Naive thymus-derived CD8-positive, alpha-beta T cell (primary cell): ENCODE measurements at regions not wholly inside any gene's neighbourhood (a gene's known extent, or its start where the extent isn't known, plus 50 kb on each side); places are given as distances from the start of the nearest gene placed in this dataset.

Experiments used
- ATAC-seq, 2 donors: fragments of 150-1000 bp; cut with Tn5 transposase in 1 of 2; sonication (Bioruptor Pico), chemical (Tn5 transposase) in 1 of 2; 1 replicate in 1 of 2; 2 replicates in 1 of 2; pipeline ENCODE4 v1.10.0; 2021; ENCODE audit warnings: mild to moderate bottlenecking in 2 of 2, moderate library complexity in 2 of 2
- POLR2A ChIA-PET: fragments of 350-600 bp; sonication (Branson Sonifier 250); formaldehyde crosslinking; loops from one replicate; lab custom pipeline; 2021; ENCODE audit warnings: antibody characterized with exemption; lab: Charles Lee
- DNase-seq, 10 donors: peaks; one replicate each; pipeline versions ENCODE4 v3.0.0 to v3.0.0-alpha.2; 2020 to 2022
- H3K27ac Mint-ChIP-seq, 10 donors: one replicate each; pipeline ENCODE4 v1.8.0; 2020 to 2022; ENCODE audit warnings: mild to moderate bottlenecking in 10 of 10, mixed read lengths in 10 of 10, moderate library complexity in 4 of 10, inconsistent platforms in 1 of 10
- H3K27me3 Mint-ChIP-seq, 5 donors: one replicate each; pipeline ENCODE4 v1.8.0; 2021 to 2022; ENCODE audit warnings: mixed read lengths in 5 of 5
- H3K36me3 Mint-ChIP-seq, 3 donors: one replicate each; pipeline ENCODE4 v1.8.0; 2020 to 2022; ENCODE audit warnings: mixed read lengths in 3 of 3, mild to moderate bottlenecking in 2 of 3, inconsistent platforms in 1 of 3
- H3K4me1 Mint-ChIP-seq, 4 donors: one replicate each; pipeline ENCODE4 v1.8.0; 2021 to 2022; ENCODE audit warnings: mixed read lengths in 4 of 4
- H3K4me3 Mint-ChIP-seq, 10 donors: one replicate each; pipeline ENCODE4 v1.8.0; 2020 to 2022; ENCODE audit warnings: mild to moderate bottlenecking in 10 of 10, mixed read lengths in 10 of 10, moderate library complexity in 6 of 10, inconsistent platforms in 1 of 10
- H3K9me3 Mint-ChIP-seq, 9 donors: one replicate each; pipeline ENCODE4 v1.8.0; 2020 to 2022; ENCODE audit warnings: mixed read lengths in 9 of 9, mild to moderate bottlenecking in 3 of 9, inconsistent platforms in 1 of 9, moderate library complexity in 1 of 9

DNA sequence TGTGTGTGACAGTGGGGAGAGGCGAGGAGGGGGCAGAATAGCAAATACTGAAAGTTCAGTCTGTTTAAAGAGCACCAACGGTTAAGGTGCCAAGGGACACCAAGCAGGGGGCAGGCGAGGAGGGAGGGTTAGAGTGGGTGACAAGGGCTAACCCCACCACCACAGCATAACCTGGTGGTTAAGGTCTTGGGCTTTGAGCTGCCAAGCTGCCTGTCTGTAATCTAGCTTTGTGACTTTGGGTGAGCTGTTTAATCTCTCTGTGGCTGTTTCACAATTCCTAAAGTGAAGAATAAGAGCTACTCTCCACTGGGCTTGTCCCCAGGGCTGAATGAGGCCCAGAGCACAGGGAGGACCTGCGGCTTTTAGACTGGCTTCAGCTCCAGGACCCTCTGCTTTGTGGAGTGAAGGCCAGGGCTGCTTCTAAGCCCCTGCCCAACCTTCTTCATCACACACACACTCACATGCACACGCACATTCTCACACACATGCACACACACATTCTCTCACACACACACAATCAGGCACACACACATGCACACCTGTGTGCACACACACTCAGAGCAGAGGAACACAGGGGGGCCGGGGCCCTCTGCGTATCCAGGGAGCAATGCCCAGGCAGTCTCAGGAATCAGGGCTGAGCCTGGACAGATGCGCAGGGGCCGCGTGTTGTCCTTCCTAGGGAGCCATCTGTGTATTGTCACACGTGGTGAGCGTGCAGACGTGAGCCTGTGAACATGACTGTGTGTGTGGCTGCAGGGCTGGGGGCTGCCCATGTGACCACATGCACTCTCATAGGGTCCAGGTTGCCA lies 101.6 kb upstream of the TARDBP start:
- ATAC-seq, result no peak
- H3K27ac Mint-ChIP-seq, result peak overlapping the region in 2 of 10 donors; percentile 34 to 38
- no peaks in the 10 kb centered on the region for H3K9me3 Mint-ChIP-seq
- H3K36me3 Mint-ChIP-seq, result no peaks in the 10 kb centered on the region
- no peak for DNase-seq
- H3K4me3 Mint-ChIP-seq, result no peak overlapping the region
- peaks cover 14 to 26% (median 17%) of the 10 kb centered on the region in 4 donors for H3K4me1 Mint-ChIP-seq
- peaks cover 0 to 6% (median 0%) of the 10 kb centered on the region in 5 donors for H3K27me3 Mint-ChIP-seq
- POLR2A ChIA-PET, result no interaction called here

DNA sequence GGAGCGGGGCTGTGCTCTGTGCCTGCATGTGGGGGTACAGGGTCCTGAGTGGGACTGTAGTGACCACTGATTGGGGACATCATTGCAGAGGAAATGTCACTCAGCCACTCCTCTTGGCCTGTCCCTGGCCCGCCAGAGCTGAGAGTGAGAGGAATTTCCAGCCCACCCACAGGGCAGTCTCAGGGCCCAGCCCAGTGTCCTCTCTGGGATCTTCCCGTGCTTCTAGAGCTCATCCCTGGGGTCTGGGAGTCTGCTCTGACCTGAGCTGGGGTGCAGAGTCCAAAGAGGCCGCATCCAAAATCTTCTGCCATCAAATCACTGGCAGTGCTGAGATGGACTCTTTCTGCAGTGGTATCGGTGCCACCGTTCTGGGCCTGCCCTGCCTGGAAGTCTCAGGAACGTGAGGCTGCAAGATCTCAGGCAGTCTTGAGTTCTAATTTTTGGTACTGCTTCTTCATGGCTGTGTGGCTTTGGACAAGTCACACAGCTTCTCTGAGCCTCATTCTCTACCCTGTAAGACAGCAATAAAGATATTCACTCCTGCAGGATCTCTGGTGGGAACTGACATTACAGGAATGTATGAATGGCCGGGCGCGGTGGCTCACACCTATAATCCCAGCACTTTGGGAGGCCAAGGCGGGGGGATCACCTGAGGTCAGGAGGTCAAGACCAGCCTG lies 100.8 kb upstream of the TARDBP start:
- Mint-ChIP-seq H3K27ac (peak overlapping the region in 2 of 10 donors; percentile 4 to 43), H3K36me3 (no peaks in the 10 kb centered on the region), H3K9me3 (no peaks in the 10 kb centered on the region), H3K4me3 (no peak overlapping the region), H3K27me3 (peaks cover 0 to 7% (median 0%) of the 10 kb centered on the region in 5 donors), H3K4me1 (peaks cover 10 to 26% (median 18%) of the 10 kb centered on the region in 4 donors)
- POLR2A ChIA-PET, result interaction anchor here (0.8 kb wide), 1 partner anchor 10 kb away, joined by 4 read pairs; no protein-coding TSS in a partner anchor
- ATAC-seq (no peak), DNase-seq (no peak)

- no peak for DNase-seq
- H3K4me1 Mint-ChIP-seq, result peaks cover 11 to 28% (median 19%) of the 10 kb centered on the region in 4 donors
- POLR2A ChIA-PET, result interaction anchor here (0.8 kb wide), 1 partner anchor 10 kb away, joined by 4 read pairs; no protein-coding TSS in a partner anchor
Observed at GRCh38 chr1:10912441-10912840, 100.0 kb upstream of the TARDBP start.

GRCh38 chr1:10914056-10914455 lies 98.4 kb upstream of the TARDBP start:
- Mint-ChIP-seq H3K4me3 (peak overlapping the region in 1 of 10 donors; percentile 33), H3K27me3 (peaks cover 0 to 8% (median 0%) of the 10 kb centered on the region in 5 donors), H3K9me3 (no peaks in the 10 kb centered on the region), H3K36me3 (no peaks in the 10 kb centered on the region), H3K4me1 (peaks cover 22 to 38% (median 29%) of the 10 kb centered on the region in 4 donors), H3K27ac (peak overlapping the region in 1 of 10 donors; percentile 53)
- ATAC-seq, result no peak
- POLR2A ChIA-PET, result interaction anchor here (0.9 kb wide), 1 partner anchor 483 kb away, joined by 3 read pairs; the partner anchor contains the start of gene CENPS
- DNase-seq, result no peak

More at GRCh38 chr1:10912441-10912840, 100.0 kb upstream of the TARDBP start:
- Mint-ChIP-seq H3K4me3 (no peak overlapping the region), H3K27ac (peak overlapping the region in 1 of 10 donors; percentile 81), H3K27me3 (peaks cover 0 to 8% (median 0%) of the 10 kb centered on the region in 5 donors), H3K36me3 (no peaks in the 10 kb centered on the region), H3K9me3 (no peaks in the 10 kb centered on the region)
- ATAC-seq, result no peak

DNA sequence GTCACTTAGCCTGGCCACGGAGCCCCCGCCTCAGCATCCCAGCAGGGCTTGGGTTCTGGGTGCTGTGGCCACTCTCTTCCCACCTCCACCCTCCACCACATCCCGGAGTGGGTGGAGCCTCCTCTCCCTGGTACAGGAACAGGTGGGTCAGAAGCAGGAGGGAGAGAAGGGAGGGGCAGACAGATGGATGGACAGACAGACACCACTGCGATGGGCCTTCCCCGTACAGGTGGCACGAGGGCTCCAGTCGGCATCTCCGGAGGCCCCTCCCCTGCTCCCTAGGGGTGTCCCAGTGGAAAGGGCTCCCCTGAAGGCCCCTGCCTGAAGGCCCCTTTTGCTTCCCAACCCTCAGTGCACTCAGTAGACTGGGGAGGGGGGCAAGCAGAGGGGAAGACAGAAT lies 96.9 kb upstream of the TARDBP start:
- DNase-seq (no peak), ATAC-seq (no peak)
- POLR2A ChIA-PET, result no interaction called here
- Mint-ChIP-seq H3K36me3 (no peaks in the 10 kb centered on the region), H3K27ac (no peak overlapping the region), H3K9me3 (no peaks in the 10 kb centered on the region), H3K4me1 (peaks cover 22 to 34% (median 26%) of the 10 kb centered on the region in 4 donors), H3K27me3 (peaks cover 0 to 8% (median 0%) of the 10 kb centered on the region in 5 donors), H3K4me3 (peak overlapping the region in 1 of 10 donors; percentile 50)

- Mint-ChIP-seq H3K36me3 (no peaks in the 10 kb centered on the region), H3K27ac (peak overlapping the region in 3 of 10 donors; percentile 59 to 87 (median 60)), H3K9me3 (no peaks in the 10 kb centered on the region), H3K27me3 (peaks cover 0 to 7% (median 0%) of the 10 kb centered on the region in 5 donors), H3K4me3 (peak overlapping the region in 9 of 10 donors; percentile 47 to 92 (median 83)), H3K4me1 (peaks cover 22 to 32% (median 26%) of the 10 kb centered on the region in 4 donors)
- ATAC-seq (no peak), DNase-seq (no peak)
- POLR2A ChIA-PET, result interaction anchor here (1.3 kb wide), 1 partner anchor 21 kb away, joined by 3 read pairs; no protein-coding TSS in a partner anchor
Observed at GRCh38 chr1:10916311-10916710, 96.1 kb upstream of the TARDBP start.

DNA sequence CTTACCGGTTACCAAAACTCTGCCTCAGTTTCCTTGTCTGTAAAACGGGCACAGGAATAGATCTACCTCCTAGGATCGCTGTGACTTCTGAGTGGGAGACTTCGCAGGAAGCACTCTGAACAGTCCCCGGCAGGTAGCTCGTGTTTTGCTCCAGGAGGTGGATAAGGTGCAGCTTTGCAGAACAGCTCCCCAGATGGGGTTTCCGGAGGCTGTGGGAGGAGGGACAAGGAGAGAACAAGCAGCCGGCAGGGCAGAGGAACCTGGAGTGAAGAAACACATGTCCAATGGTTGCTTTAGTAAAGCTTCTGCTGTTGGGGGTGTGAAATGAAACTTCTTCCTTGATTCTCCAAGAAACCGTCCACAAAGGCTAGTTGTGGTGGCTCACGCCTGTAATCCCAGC lies 95.5 kb upstream of the TARDBP start:
- Mint-ChIP-seq H3K36me3 (no peaks in the 10 kb centered on the region), H3K27ac (peak overlapping the region in 5 of 10 donors; percentile 10 to 87 (median 74)), H3K27me3 (peaks cover 0 to 6% (median 0%) of the 10 kb centered on the region in 5 donors), H3K9me3 (no peaks in the 10 kb centered on the region), H3K4me3 (peak overlapping the region in 9 of 10 donors; percentile 72 to 92 (median 87)), H3K4me1 (peaks cover 22 to 32% (median 26%) of the 10 kb centered on the region in 4 donors)
- no peak for DNase-seq
- POLR2A ChIA-PET, result interaction anchor here (1.3 to 1.4 kb wide), 2 partner anchors 11 to 20 kb away, joined by 3 to 5 read pairs; no protein-coding TSS in a partner anchor
- ATAC-seq, result no peak

- Mint-ChIP-seq H3K27me3 (peaks cover 0 to 6% (median 0%) of the 10 kb centered on the region in 5 donors), H3K27ac (peak overlapping the region in 9 of 10 donors; percentile 10 to 93 (median 86)), H3K4me3 (peak overlapping the region; percentile 70 to 92 (median 85)), H3K9me3 (no peaks in the 10 kb centered on the region), H3K4me1 (peaks cover 22 to 32% (median 26%) of the 10 kb centered on the region in 4 donors), H3K36me3 (no peaks in the 10 kb centered on the region)
- DNase-seq (peak in 5 of 10 donors; percentile 34 to 75 (median 61)), ATAC-seq (peak; percentile 85 to 89)
- POLR2A ChIA-PET, result interaction anchor here (0.6 to 1.7 kb wide), 7 partner anchors 9 to 704 kb away, joined by 3 to 7 read pairs (median 3); no protein-coding TSS in a partner anchor
Observed at GRCh38 chr1:10917513-10918454, 94.7 kb upstream of the TARDBP start.

DNA sequence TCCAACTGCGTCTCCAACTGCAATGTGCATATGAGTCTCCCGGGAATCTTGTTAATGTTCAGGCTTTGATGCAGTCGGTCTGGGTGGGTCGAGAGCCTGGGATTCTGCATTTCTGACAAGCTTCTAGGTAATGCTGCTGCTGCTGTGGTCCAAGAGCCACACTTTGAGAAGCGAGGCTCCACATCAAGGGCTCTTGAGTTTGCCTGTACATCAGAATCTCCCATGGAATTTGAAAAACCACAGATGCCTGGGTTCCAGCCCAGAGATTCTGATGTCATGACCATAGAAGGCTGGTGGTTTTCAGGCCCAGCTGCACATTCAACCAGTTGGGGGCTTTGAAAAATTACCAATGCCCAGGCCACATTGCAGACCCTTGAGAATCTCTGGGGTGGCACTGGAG lies 93.9 kb upstream of the TARDBP start:
- ATAC-seq (peak in 1 of 2 donors; percentile 15), DNase-seq (no peak)
- H3K4me1 Mint-ChIP-seq, result peaks cover 20 to 32% (median 26%) of the 10 kb centered on the region in 4 donors
- H3K9me3 Mint-ChIP-seq, result no peaks in the 10 kb centered on the region
- H3K27ac Mint-ChIP-seq, result peak overlapping the region in 1 of 10 donors; percentile 15
- H3K36me3 Mint-ChIP-seq, result no peaks in the 10 kb centered on the region
- POLR2A ChIA-PET, result interaction anchor here (0.6 to 1.7 kb wide), 6 partner anchors 9 to 704 kb away, joined by 3 to 7 read pairs (median 4); no protein-coding TSS in a partner anchor
- peaks cover 0 to 6% (median 0%) of the 10 kb centered on the region in 5 donors for H3K27me3 Mint-ChIP-seq
- peak overlapping the region in 7 of 10 donors; percentile 34 to 92 (median 87) for H3K4me3 Mint-ChIP-seq

- H3K36me3 Mint-ChIP-seq, result no peaks in the 10 kb centered on the region
- peaks cover 0 to 2% (median 0%) of the 10 kb centered on the region in 5 donors for H3K27me3 Mint-ChIP-seq
- peaks cover 17 to 32% (median 26%) of the 10 kb centered on the region in 4 donors for H3K4me1 Mint-ChIP-seq
- POLR2A ChIA-PET, result no interaction called here
- H3K27ac Mint-ChIP-seq, result no peak overlapping the region
- no peaks in the 10 kb centered on the region for H3K9me3 Mint-ChIP-seq
- ATAC-seq, result no peak
- DNase-seq, result no peak
- H3K4me3 Mint-ChIP-seq, result no peak overlapping the region
Observed at GRCh38 chr1:10920063-10920626, 92.3 kb upstream of the TARDBP start.
